ENCODE measurements at regions not wholly inside any gene's neighbourhood (a gene's known extent, or its start where the extent isn't known, plus 50 kb on each side); places are given as distances from the start of the nearest gene placed in this dataset.

GRCh38 chrX:113982766-113983165 is 601.1 kb upstream of the HTR2C start:
- H4K91ac ChIP-seq (ENCODE audit: low read length) = no peak overlapping the region
- no peak overlapping the region for H2BK12ac ChIP-seq (ENCODE audit: low read length in 2 of 2)
- H3K23ac ChIP-seq (ENCODE audit: low read length in 2 of 2) = no peak overlapping the region
- H3K4ac ChIP-seq (ENCODE audit: low read depth in 1 of 2, low read length in 2 of 2) = no peak overlapping the region
- no peak overlapping the region for H2BK5ac ChIP-seq (ENCODE audit: low read depth, low read length, poor library complexity, severe bottlenecking)
- H3K4me1 ChIP-seq (ENCODE audit: control insufficient read depth, insufficient read depth, low read depth, low read length) = no peaks in the 10 kb centered on the region
- H3K4me2 ChIP-seq (ENCODE audit: low read length, poor library complexity, severe bottlenecking) = no peak overlapping the region
- H4K8ac ChIP-seq (ENCODE audit: low read length) = no peak overlapping the region
- H3K14ac ChIP-seq (ENCODE audit: low read length in 2 of 2) = no peak overlapping the region
- no peaks in the 10 kb centered on the region for H3K9me3 ChIP-seq (ENCODE audit: control insufficient read depth, low read length)
- no peak overlapping the region for H2AFZ ChIP-seq (ENCODE audit: low read depth, low read length)
- no peaks in the 10 kb centered on the region for H3K79me1 ChIP-seq (replicated peaks; ENCODE audit: low read length, poor library complexity, severe bottlenecking)
- H3K27ac ChIP-seq (ENCODE audit: low read length, poor library complexity, severe bottlenecking) = no peak overlapping the region
- H2BK15ac ChIP-seq (ENCODE audit: low read depth, poor library complexity, severe bottlenecking) = no peak overlapping the region
- H2BK120ac ChIP-seq (ENCODE audit: low read depth, low read length) = no peak overlapping the region
- no peak overlapping the region for H3K9ac ChIP-seq (ENCODE audit: low read length)
- no peak for DNase-seq
- no peak overlapping the region for H3K4me3 ChIP-seq (ENCODE audit: insufficient read depth in 1 of 2, low read depth in 1 of 2, low read length in 2 of 2)
- peaks cover 0 to 11% of the 10 kb centered on the region in 2 experiments for H3K27me3 ChIP-seq (ENCODE audit: control insufficient read depth in 1 of 2, insufficient read depth in 1 of 2, low read length in 2 of 2)
- no peaks in the 10 kb centered on the region for H3K36me3 ChIP-seq (ENCODE audit: control insufficient read depth in 1 of 2, insufficient read depth in 2 of 2, low read depth in 1 of 2, low read length in 2 of 2)
- no peak overlapping the region for H3K18ac ChIP-seq (ENCODE audit: low read depth in 1 of 2, low read length in 2 of 2)
- 88% methylated on average over 4 of the region's 4 CpGs for WGBS
- H2AK5ac ChIP-seq (ENCODE audit: low read length, severe bottlenecking) = no peak overlapping the region

- H3K4me2 ChIP-seq (ENCODE audit: low read length, poor library complexity, severe bottlenecking) = no peak overlapping the region
- 33% methylated on average over 1 of the region's 2 CpGs for WGBS
- H2BK5ac ChIP-seq (ENCODE audit: low read depth, low read length, poor library complexity, severe bottlenecking) = no peak overlapping the region
Observed at GRCh38 chrX:113980953-113981352, 602.9 kb upstream of the HTR2C start.

GRCh38 chrX:113977887-113978286 is 606.0 kb upstream of the HTR2C start:
- Histone ChIP-seq H3K18ac (ENCODE audit: low read depth in 1 of 2, low read length in 2 of 2) (no peak overlapping the region), H3K27me3 (ENCODE audit: control insufficient read depth in 1 of 2, insufficient read depth in 1 of 2, low read length in 2 of 2) (peaks cover 0 to 6% of the 10 kb centered on the region in 2 experiments), H2AK5ac (ENCODE audit: low read length, severe bottlenecking) (no peak overlapping the region), H3K36me3 (ENCODE audit: control insufficient read depth in 1 of 2, insufficient read depth in 2 of 2, low read depth in 1 of 2, low read length in 2 of 2) (no peaks in the 10 kb centered on the region), H2BK15ac (ENCODE audit: low read depth, poor library complexity, severe bottlenecking) (no peak overlapping the region), H3K9me3 (ENCODE audit: control insufficient read depth, low read length) (no peaks in the 10 kb centered on the region), H3K23ac (ENCODE audit: low read length in 2 of 2) (no peak overlapping the region), H3K79me1 (replicated peaks; ENCODE audit: low read length, poor library complexity, severe bottlenecking) (no peaks in the 10 kb centered on the region), H3K14ac (ENCODE audit: low read length in 2 of 2) (no peak overlapping the region), H3K27ac (ENCODE audit: low read length, poor library complexity, severe bottlenecking) (no peak overlapping the region), H2BK5ac (ENCODE audit: low read depth, low read length, poor library complexity, severe bottlenecking) (no peak overlapping the region), H4K8ac (ENCODE audit: low read length) (no peak overlapping the region), H2BK120ac (ENCODE audit: low read depth, low read length) (no peak overlapping the region), H3K9ac (ENCODE audit: low read length) (no peak overlapping the region), H3K4ac (ENCODE audit: low read depth in 1 of 2, low read length in 2 of 2) (no peak overlapping the region), H3K4me1 (ENCODE audit: control insufficient read depth, insufficient read depth, low read depth, low read length) (no peaks in the 10 kb centered on the region), H2BK12ac (ENCODE audit: low read length in 2 of 2) (no peak overlapping the region), H3K4me3 (ENCODE audit: insufficient read depth in 1 of 2, low read depth in 1 of 2, low read length in 2 of 2) (no peak overlapping the region), H3K4me2 (ENCODE audit: low read length, poor library complexity, severe bottlenecking) (no peak overlapping the region), H4K91ac (ENCODE audit: low read length) (no peak overlapping the region), H2AFZ (ENCODE audit: low read depth, low read length) (no peak overlapping the region)
- DNase-seq = no peak
- 100% methylated on average over 1 of the region's 1 CpG for WGBS

More at GRCh38 chrX:113980953-113981352, 602.9 kb upstream of the HTR2C start:
- Histone ChIP-seq H4K8ac (ENCODE audit: low read length) (no peak overlapping the region), H3K4me3 (ENCODE audit: insufficient read depth in 1 of 2, low read depth in 1 of 2, low read length in 2 of 2) (no peak overlapping the region), H2BK15ac (ENCODE audit: low read depth, poor library complexity, severe bottlenecking) (no peak overlapping the region), H3K4me1 (ENCODE audit: control insufficient read depth, insufficient read depth, low read depth, low read length) (no peaks in the 10 kb centered on the region), H2BK12ac (ENCODE audit: low read length in 2 of 2) (no peak overlapping the region), H2BK120ac (ENCODE audit: low read depth, low read length) (no peak overlapping the region), H3K4ac (ENCODE audit: low read depth in 1 of 2, low read length in 2 of 2) (no peak overlapping the region), H3K9ac (ENCODE audit: low read length) (no peak overlapping the region), H2AFZ (ENCODE audit: low read depth, low read length) (no peak overlapping the region), H2AK5ac (ENCODE audit: low read length, severe bottlenecking) (no peak overlapping the region), H3K27ac (ENCODE audit: low read length, poor library complexity, severe bottlenecking) (no peak overlapping the region), H3K9me3 (ENCODE audit: control insufficient read depth, low read length) (no peaks in the 10 kb centered on the region), H3K79me1 (replicated peaks; ENCODE audit: low read length, poor library complexity, severe bottlenecking) (no peaks in the 10 kb centered on the region), H3K23ac (ENCODE audit: low read length in 2 of 2) (no peak overlapping the region), H4K91ac (ENCODE audit: low read length) (no peak overlapping the region), H3K36me3 (ENCODE audit: control insufficient read depth in 1 of 2, insufficient read depth in 2 of 2, low read depth in 1 of 2, low read length in 2 of 2) (no peaks in the 10 kb centered on the region), H3K14ac (ENCODE audit: low read length in 2 of 2) (no peak overlapping the region), H3K18ac (ENCODE audit: low read depth in 1 of 2, low read length in 2 of 2) (no peak overlapping the region), H3K27me3 (ENCODE audit: control insufficient read depth in 1 of 2, insufficient read depth in 1 of 2, low read length in 2 of 2) (peaks cover 0 to 11% of the 10 kb centered on the region in 2 experiments)
- no peak for DNase-seq

GRCh38 chrX:113975441-113975840 is 608.4 kb upstream of the HTR2C start:
- WGBS = no CpG with 5 or more reads among the region's 2 CpGs
- Histone ChIP-seq H3K27ac (ENCODE audit: low read length, poor library complexity, severe bottlenecking) (no peak overlapping the region), H4K91ac (ENCODE audit: low read length) (no peak overlapping the region), H3K27me3 (ENCODE audit: control insufficient read depth in 1 of 2, insufficient read depth in 1 of 2, low read length in 2 of 2) (no peaks in the 10 kb centered on the region), H3K9ac (ENCODE audit: low read length) (no peak overlapping the region), H4K8ac (ENCODE audit: low read length) (no peak overlapping the region), H3K9me3 (ENCODE audit: control insufficient read depth, low read length) (no peaks in the 10 kb centered on the region), H2BK15ac (ENCODE audit: low read depth, poor library complexity, severe bottlenecking) (no peak overlapping the region), H2BK120ac (ENCODE audit: low read depth, low read length) (no peak overlapping the region), H3K4me1 (ENCODE audit: control insufficient read depth, insufficient read depth, low read depth, low read length) (no peaks in the 10 kb centered on the region), H3K18ac (ENCODE audit: low read depth in 1 of 2, low read length in 2 of 2) (no peak overlapping the region), H2BK5ac (ENCODE audit: low read depth, low read length, poor library complexity, severe bottlenecking) (no peak overlapping the region), H3K36me3 (ENCODE audit: control insufficient read depth in 1 of 2, insufficient read depth in 2 of 2, low read depth in 1 of 2, low read length in 2 of 2) (no peaks in the 10 kb centered on the region), H3K79me1 (replicated peaks; ENCODE audit: low read length, poor library complexity, severe bottlenecking) (no peaks in the 10 kb centered on the region), H3K4me2 (ENCODE audit: low read length, poor library complexity, severe bottlenecking) (no peak overlapping the region), H2AFZ (ENCODE audit: low read depth, low read length) (no peak overlapping the region), H2BK12ac (ENCODE audit: low read length in 2 of 2) (no peak overlapping the region), H3K4ac (ENCODE audit: low read depth in 1 of 2, low read length in 2 of 2) (no peak overlapping the region), H3K23ac (ENCODE audit: low read length in 2 of 2) (no peak overlapping the region), H3K4me3 (ENCODE audit: insufficient read depth in 1 of 2, low read depth in 1 of 2, low read length in 2 of 2) (no peak overlapping the region), H3K14ac (ENCODE audit: low read length in 2 of 2) (no peak overlapping the region), H2AK5ac (ENCODE audit: low read length, severe bottlenecking) (no peak overlapping the region)
- no peak for DNase-seq
